ENCODE measurements at regions not wholly inside any gene's neighbourhood (a gene's known extent, or its start where the extent isn't known, plus 50 kb on each side); places are given as distances from the start of the nearest gene placed in this dataset.

GRCh38 chr2:122018736-122019135 lies 263.3 kb downstream of the TSN start:
- TF ChIP-seq CTCF (IDR thresholded peaks at IDR 0.05; ENCODE audit: low read depth, low read length) (no peak), EZH2phosphoT487 (IDR thresholded peaks at IDR 0.05; ENCODE audit: low read depth) (no peak)

Data from OCI-LY3 (cell line).